Osteoblast (primary cell): ENCODE measurements at regions not wholly inside any gene's neighbourhood (a gene's known extent, or its start where the extent isn't known, plus 50 kb on each side); places are given as distances from the start of the nearest gene placed in this dataset.
"Not testable (repeated sequence)": the region's sequence is repeated elsewhere in the genome, so short reads cannot be mapped to it uniquely, and the experiment has no call there.

ENCODE experiments used
- DNase-seq: peaks from one replicate; pipeline ENCODE4 v3.0.0; 2011; ENCODE audit warnings: low spot score, mixed read lengths; ENCODE audit not compliant: insufficient read length; ENCODE audit errors: missing footprints
- H2AFZ ChIP-seq: 2 replicates; pipeline ENCODE4 v1.6.0; 2011; ENCODE audit warnings: mild to moderate bottlenecking, low read length
- H3K27ac ChIP-seq: 2 replicates; pipeline ENCODE4 v1.5.1; 2011; ENCODE audit warnings: mild to moderate bottlenecking, low read depth, low read length, moderate library complexity
- H3K27me3 ChIP-seq: 2 replicates; pipeline ENCODE4 v1.6.0; 2012; ENCODE audit warnings: mild to moderate bottlenecking, control low read depth, inconsistent platforms, low read length, moderate library complexity; ENCODE audit not compliant: insufficient read depth
- H3K36me3 ChIP-seq: 2 replicates; pipeline ENCODE4 v1.5.1; 2011; ENCODE audit warnings: mild to moderate bottlenecking, low read length, control low read depth, moderate library complexity; ENCODE audit not compliant: insufficient read depth
- H3K4me1 ChIP-seq: 2 replicates; pipeline ENCODE4 v1.5.1; 2011; ENCODE audit warnings: mild to moderate bottlenecking, low read length, control low read depth, moderate library complexity; ENCODE audit not compliant: insufficient read depth
- H3K4me2 ChIP-seq: 2 replicates; pipeline ENCODE4 v1.6.0; 2011; ENCODE audit warnings: mild to moderate bottlenecking, low read length; ENCODE audit not compliant: insufficient read depth
- H3K4me3 ChIP-seq: fragments of 200-600 bp; sonication (generic); 3 replicates; pipeline ENCODE4 v1.5.1; 2012; ENCODE audit warnings: mild to moderate bottlenecking, low read length, inconsistent platforms; ENCODE audit not compliant: insufficient read depth
- H3K79me2 ChIP-seq: 2 replicates; pipeline ENCODE4 v1.6.0; 2012; ENCODE audit warnings: mild to moderate bottlenecking, low read length, control low read depth, inconsistent platforms; ENCODE audit not compliant: insufficient read depth
- H3K9me3 ChIP-seq: 2 replicates; pipeline ENCODE4 v1.5.1; 2011; ENCODE audit warnings: low read depth, low read length, control low read depth
- H4K20me1 ChIP-seq: 2 replicates; pipeline ENCODE4 v1.6.0; 2012; ENCODE audit warnings: mild to moderate bottlenecking, low read length, control low read depth; ENCODE audit not compliant: insufficient read depth
- TF ChIP-seq, protein P1 (sequence below): IDR thresholded peaks from 2 replicates; pipeline ENCODE4 v1.5.1; 2011; ENCODE audit warnings: mild to moderate bottlenecking, low read depth, low read length, moderate library complexity; ENCODE audit errors: extremely low read depth

DNA sequence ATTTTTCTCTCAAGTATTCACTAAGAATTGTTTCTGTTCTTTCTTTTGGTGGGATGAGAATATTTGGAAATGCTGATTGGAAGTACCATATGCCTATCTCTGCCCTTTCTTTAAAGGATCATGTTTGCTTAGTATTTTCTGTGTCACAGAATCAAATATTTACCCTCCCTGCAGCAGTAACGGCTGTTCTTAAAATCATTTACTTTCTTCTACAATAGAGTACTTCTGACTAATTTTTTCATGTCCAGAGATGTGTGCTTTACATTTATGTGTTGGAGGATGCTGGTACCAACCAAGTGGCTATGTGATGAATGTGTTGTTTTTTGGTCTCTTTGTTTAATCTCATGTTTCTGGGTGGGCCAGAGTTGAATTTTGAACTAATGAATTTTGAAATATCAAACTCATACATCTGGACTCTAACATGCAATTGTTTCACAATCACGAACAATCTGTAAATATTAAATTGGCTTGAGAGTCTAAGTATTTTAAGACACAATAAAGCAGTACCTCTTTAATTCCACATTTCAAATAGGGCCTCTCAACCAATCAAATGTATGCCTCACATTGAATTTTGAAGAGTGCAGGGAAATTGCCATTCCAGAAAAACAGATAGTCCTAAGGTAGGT, 59.4 kb upstream of the ARSJ start:
- H3K4me3 ChIP-seq: no peak overlapping the region
- H3K36me3 ChIP-seq: no peaks in the 10 kb centered on the region
- no peaks in the 10 kb centered on the region for H3K27me3 ChIP-seq
- no peak for DNase-seq
- H3K27ac ChIP-seq: no peak overlapping the region
- H3K4me1 ChIP-seq: no peaks in the 10 kb centered on the region
- no peaks in the 10 kb centered on the region for H4K20me1 ChIP-seq
- TF ChIP-seq, protein P1, sequence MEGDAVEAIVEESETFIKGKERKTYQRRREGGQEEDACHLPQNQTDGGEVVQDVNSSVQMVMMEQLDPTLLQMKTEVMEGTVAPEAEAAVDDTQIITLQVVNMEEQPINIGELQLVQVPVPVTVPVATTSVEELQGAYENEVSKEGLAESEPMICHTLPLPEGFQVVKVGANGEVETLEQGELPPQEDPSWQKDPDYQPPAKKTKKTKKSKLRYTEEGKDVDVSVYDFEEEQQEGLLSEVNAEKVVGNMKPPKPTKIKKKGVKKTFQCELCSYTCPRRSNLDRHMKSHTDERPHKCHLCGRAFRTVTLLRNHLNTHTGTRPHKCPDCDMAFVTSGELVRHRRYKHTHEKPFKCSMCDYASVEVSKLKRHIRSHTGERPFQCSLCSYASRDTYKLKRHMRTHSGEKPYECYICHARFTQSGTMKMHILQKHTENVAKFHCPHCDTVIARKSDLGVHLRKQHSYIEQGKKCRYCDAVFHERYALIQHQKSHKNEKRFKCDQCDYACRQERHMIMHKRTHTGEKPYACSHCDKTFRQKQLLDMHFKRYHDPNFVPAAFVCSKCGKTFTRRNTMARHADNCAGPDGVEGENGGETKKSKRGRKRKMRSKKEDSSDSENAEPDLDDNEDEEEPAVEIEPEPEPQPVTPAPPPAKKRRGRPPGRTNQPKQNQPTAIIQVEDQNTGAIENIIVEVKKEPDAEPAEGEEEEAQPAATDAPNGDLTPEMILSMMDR: no peak
- H3K4me2 ChIP-seq: no peak overlapping the region
- H2AFZ ChIP-seq: no peak overlapping the region
- no peaks in the 10 kb centered on the region for H3K9me3 ChIP-seq
- no peaks in the 10 kb centered on the region for H3K79me2 ChIP-seq

DNA sequence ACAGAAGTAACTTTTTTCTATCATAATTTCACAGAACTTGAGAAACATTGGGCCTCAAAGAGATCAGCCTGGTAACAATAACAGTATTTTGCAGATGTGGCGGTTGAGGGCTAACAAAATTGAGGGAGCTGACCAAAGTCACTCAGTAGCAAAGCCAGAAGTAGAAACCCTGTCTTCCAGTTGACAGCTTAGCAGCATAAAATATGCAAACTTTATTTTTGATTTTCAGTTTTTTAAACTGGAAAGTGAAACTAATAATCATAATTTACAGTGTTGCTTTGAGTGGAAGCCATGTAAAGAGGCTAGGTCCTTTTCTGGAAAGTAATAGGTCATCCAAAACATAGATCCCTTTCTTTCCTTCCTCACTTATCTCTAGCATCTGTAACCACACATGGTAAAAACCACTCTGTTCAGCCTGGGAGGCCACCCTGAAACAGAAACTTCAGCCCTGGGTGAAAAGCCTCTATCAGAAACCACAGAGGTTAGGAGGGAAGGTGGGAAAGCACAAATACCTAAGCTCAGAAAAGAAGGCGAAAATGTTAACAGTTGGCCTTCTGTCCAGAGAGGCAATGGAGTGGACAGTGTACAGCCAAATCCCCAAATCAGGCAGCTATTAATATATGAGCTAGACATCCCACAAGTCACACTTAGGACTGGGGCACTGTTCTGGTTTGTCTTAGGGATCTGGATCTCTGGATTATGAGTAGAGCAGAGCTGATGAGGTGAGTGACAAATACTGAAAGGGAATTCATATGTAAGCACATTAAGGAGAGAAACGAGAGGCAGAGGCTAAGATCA, 61.1 kb upstream of the ARSJ start:
- Histone ChIP-seq H3K4me1 (no peaks in the 10 kb centered on the region), H3K4me3 (no peak overlapping the region), H3K4me2 (peak overlapping the region; percentile 3), H3K27ac (no peak overlapping the region), H2AFZ (peak overlapping the region; percentile 70), H3K27me3 (no peaks in the 10 kb centered on the region), H3K79me2 (no peaks in the 10 kb centered on the region), H3K9me3 (no peaks in the 10 kb centered on the region), H3K36me3 (no peaks in the 10 kb centered on the region), H4K20me1 (no peaks in the 10 kb centered on the region)
- TF ChIP-seq, protein P1: no peak
- DNase-seq: peak; percentile 18

DNA sequence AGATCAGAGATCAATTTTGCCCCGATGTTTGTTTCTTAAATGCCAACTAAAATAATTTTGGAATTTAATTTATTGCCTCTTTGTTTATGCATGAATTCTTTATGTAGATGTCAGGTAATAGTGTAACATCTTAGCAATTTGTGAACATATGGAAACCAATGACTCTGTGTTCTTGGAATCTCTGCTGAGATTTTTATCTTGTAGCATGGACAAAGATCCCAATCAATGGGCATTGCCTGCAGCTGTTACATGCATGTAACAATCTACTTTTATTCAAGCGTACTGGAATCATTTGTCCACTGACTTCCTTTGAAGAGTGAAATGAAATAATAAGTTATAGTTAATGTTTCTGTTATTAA, 61.6 kb upstream of the ARSJ start:
- Histone ChIP-seq H3K4me2 (no peak overlapping the region), H3K36me3 (no peaks in the 10 kb centered on the region), H3K4me3 (no peak overlapping the region), H2AFZ (peak overlapping the region; percentile 70), H3K27me3 (no peaks in the 10 kb centered on the region), H3K27ac (no peak overlapping the region), H3K9me3 (no peaks in the 10 kb centered on the region), H4K20me1 (no peaks in the 10 kb centered on the region), H3K4me1 (no peaks in the 10 kb centered on the region), H3K79me2 (no peaks in the 10 kb centered on the region)
- TF ChIP-seq, protein P1: no peak
- DNase-seq: no peak

DNA sequence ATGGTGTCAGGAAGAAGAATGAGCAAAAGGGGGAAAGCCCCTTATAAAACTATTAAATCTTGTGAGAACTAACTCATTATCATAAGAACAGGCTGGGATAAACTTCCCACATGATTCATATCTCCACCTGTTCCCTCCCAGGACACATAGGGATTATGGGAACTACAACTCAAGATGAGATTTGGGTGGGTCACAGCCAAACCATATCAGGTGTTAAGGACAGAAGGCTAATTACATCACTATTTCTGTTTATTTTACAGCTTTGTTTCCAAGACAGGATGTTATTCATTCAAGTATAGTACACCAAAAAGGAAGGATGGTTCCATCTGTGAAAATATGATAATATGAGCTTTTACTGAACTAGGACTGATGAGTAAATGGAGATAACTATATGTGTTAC, 63.7 kb upstream of the ARSJ start:
- Histone ChIP-seq H3K27me3 (no peaks in the 10 kb centered on the region), H4K20me1 (no peaks in the 10 kb centered on the region), H3K9me3 (no peaks in the 10 kb centered on the region), H3K36me3 (no peaks in the 10 kb centered on the region), H3K4me1 (no peaks in the 10 kb centered on the region), H3K4me2 (no peak overlapping the region), H3K4me3 (no peak overlapping the region), H3K27ac (no peak overlapping the region), H3K79me2 (no peaks in the 10 kb centered on the region), H2AFZ (no peak overlapping the region)
- DNase-seq: no peak
- TF ChIP-seq, protein P1: no peak

DNA sequence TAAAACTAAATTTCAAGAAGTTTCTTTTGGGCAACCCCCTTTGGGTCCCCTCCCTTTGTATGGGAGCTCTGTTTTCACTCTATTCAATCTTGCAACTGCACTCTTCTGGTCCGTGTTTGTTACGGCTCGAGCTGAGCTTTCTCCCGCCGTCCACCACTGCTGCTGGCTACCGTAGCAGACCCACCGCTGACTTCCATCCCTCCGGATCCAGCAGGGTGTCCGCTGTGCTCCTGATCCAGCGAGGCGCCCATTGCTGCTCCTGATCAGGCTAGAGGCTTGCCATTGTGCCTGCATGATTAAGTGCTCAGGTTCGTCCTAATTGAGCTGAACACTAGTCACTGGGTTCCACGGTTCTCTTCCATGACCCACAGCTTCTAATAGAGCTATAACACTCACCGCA, 64.9 kb upstream of the ARSJ start:
- H3K27ac ChIP-seq, DNase-seq: not testable (repeated sequence)

More for the DNA sequence above, 64.9 kb upstream of the ARSJ start:
- H3K79me2 ChIP-seq, H4K20me1 ChIP-seq, H2AFZ ChIP-seq, H3K4me3 ChIP-seq, H3K4me2 ChIP-seq, H3K9me3 ChIP-seq, H3K4me1 ChIP-seq, H3K27me3 ChIP-seq, H3K36me3 ChIP-seq: not testable (repeated sequence)
